ENCODE measurements at regions not wholly inside any gene's neighbourhood (a gene's known extent, or its start where the extent isn't known, plus 50 kb on each side); places are given as distances from the start of the nearest gene placed in this dataset.

GRCh38 chr5:164600274-164600673, 1094.9 kb downstream of the MAT2B start:
- no peaks in the 10 kb centered on the region for H3K27me3 ChIP-seq (ENCODE audit: control insufficient read depth in 1 of 2, insufficient read depth in 1 of 2, low read length in 2 of 2)
- H3K4me3 ChIP-seq (ENCODE audit: insufficient read depth in 1 of 2, low read depth in 1 of 2, low read length in 2 of 2), result no peak overlapping the region
- DNase-seq, result peak; percentile 90
- H3K79me1 ChIP-seq (replicated peaks; ENCODE audit: low read length, poor library complexity, severe bottlenecking), result no peaks in the 10 kb centered on the region
- no peak overlapping the region for H2AK5ac ChIP-seq (ENCODE audit: low read length, severe bottlenecking)
- no peak overlapping the region for H2AFZ ChIP-seq (ENCODE audit: low read depth, low read length)
- no peaks in the 10 kb centered on the region for H3K36me3 ChIP-seq (ENCODE audit: control insufficient read depth in 1 of 2, insufficient read depth in 2 of 2, low read depth in 1 of 2, low read length in 2 of 2)
- no peak overlapping the region for H2BK120ac ChIP-seq (ENCODE audit: low read depth, low read length)
- no peak overlapping the region for H2BK5ac ChIP-seq (ENCODE audit: low read depth, low read length, poor library complexity, severe bottlenecking)
- H3K4ac ChIP-seq (ENCODE audit: low read depth in 1 of 2, low read length in 2 of 2), result no peak overlapping the region
- no peak overlapping the region for H4K91ac ChIP-seq (ENCODE audit: low read length)
- H3K4me2 ChIP-seq (ENCODE audit: low read length, poor library complexity, severe bottlenecking), result no peak overlapping the region
- WGBS, result 0% methylated on average over 1 of the region's 2 CpGs
- no peaks in the 10 kb centered on the region for H3K9me3 ChIP-seq (ENCODE audit: control insufficient read depth, low read length)
- no peak overlapping the region for H3K18ac ChIP-seq (ENCODE audit: low read depth in 1 of 2, low read length in 2 of 2)
- no peak overlapping the region for H4K8ac ChIP-seq (ENCODE audit: low read length)
- peak overlapping the region; percentile 72 for H3K9ac ChIP-seq (ENCODE audit: low read length)
- no peak overlapping the region for H3K27ac ChIP-seq (ENCODE audit: low read length, poor library complexity, severe bottlenecking)
- no peak overlapping the region for H3K14ac ChIP-seq (ENCODE audit: low read length in 2 of 2)
- no peak overlapping the region for H3K23ac ChIP-seq (ENCODE audit: low read length in 2 of 2)
- H2BK12ac ChIP-seq (ENCODE audit: low read length in 2 of 2), result no peak overlapping the region
- H2BK15ac ChIP-seq (ENCODE audit: low read depth, poor library complexity, severe bottlenecking), result no peak overlapping the region
- no peaks in the 10 kb centered on the region for H3K4me1 ChIP-seq (ENCODE audit: control insufficient read depth, insufficient read depth, low read depth, low read length)

- no peak overlapping the region for H2BK120ac ChIP-seq (ENCODE audit: low read depth, low read length)
- H2AK5ac ChIP-seq (ENCODE audit: low read length, severe bottlenecking), result no peak overlapping the region
- no peak overlapping the region for H3K14ac ChIP-seq (ENCODE audit: low read length in 2 of 2)
- H4K91ac ChIP-seq (ENCODE audit: low read length), result peak overlapping the region; percentile 57
- H3K4me3 ChIP-seq (ENCODE audit: insufficient read depth in 1 of 2, low read depth in 1 of 2, low read length in 2 of 2), result no peak overlapping the region
- H3K9me3 ChIP-seq (ENCODE audit: control insufficient read depth, low read length), result no peaks in the 10 kb centered on the region
- H2BK15ac ChIP-seq (ENCODE audit: low read depth, poor library complexity, severe bottlenecking), result peak overlapping the region; percentile 56
- WGBS, result 98% methylated on average over 25 of the region's 31 CpGs
- no peak overlapping the region for H4K8ac ChIP-seq (ENCODE audit: low read length)
- no peak overlapping the region for H3K27ac ChIP-seq (ENCODE audit: low read length, poor library complexity, severe bottlenecking)
- H3K79me1 ChIP-seq (replicated peaks; ENCODE audit: low read length, poor library complexity, severe bottlenecking), result no peaks in the 10 kb centered on the region
- no peaks in the 10 kb centered on the region for H3K36me3 ChIP-seq (ENCODE audit: control insufficient read depth in 1 of 2, insufficient read depth in 2 of 2, low read depth in 1 of 2, low read length in 2 of 2)
- no peak overlapping the region for H3K4me2 ChIP-seq (ENCODE audit: low read length, poor library complexity, severe bottlenecking)
- DNase-seq, result no peak
- no peak overlapping the region for H2BK5ac ChIP-seq (ENCODE audit: low read depth, low read length, poor library complexity, severe bottlenecking)
- no peak overlapping the region for H3K9ac ChIP-seq (ENCODE audit: low read length)
- no peaks in the 10 kb centered on the region for H3K4me1 ChIP-seq (ENCODE audit: control insufficient read depth, insufficient read depth, low read depth, low read length)
- H3K18ac ChIP-seq (ENCODE audit: low read depth in 1 of 2, low read length in 2 of 2), result peak overlapping the region in 1 of 2 experiments; percentile 71
- H3K27me3 ChIP-seq (ENCODE audit: control insufficient read depth in 1 of 2, insufficient read depth in 1 of 2, low read length in 2 of 2), result no peaks in the 10 kb centered on the region
- H3K23ac ChIP-seq (ENCODE audit: low read length in 2 of 2), result no peak overlapping the region
- H2AFZ ChIP-seq (ENCODE audit: low read depth, low read length), result no peak overlapping the region
- peak overlapping the region in 1 of 2 experiments; percentile 71 for H3K4ac ChIP-seq (ENCODE audit: low read depth in 1 of 2, low read length in 2 of 2)
- H2BK12ac ChIP-seq (ENCODE audit: low read length in 2 of 2), result peak overlapping the region in 1 of 2 experiments; percentile 87
These were observed 1095.6 kb downstream of the MAT2B start for GRCh38 chr5:164600929-164601535.

- H2AFZ ChIP-seq (ENCODE audit: low read depth, low read length), result no peak overlapping the region
- H3K27ac ChIP-seq (ENCODE audit: low read length, poor library complexity, severe bottlenecking), result no peak overlapping the region
- H3K36me3 ChIP-seq (ENCODE audit: control insufficient read depth in 1 of 2, insufficient read depth in 2 of 2, low read depth in 1 of 2, low read length in 2 of 2), result no peaks in the 10 kb centered on the region
- no peak overlapping the region for H3K9ac ChIP-seq (ENCODE audit: low read length)
- H3K4ac ChIP-seq (ENCODE audit: low read depth in 1 of 2, low read length in 2 of 2), result no peak overlapping the region
- no peak overlapping the region for H2BK15ac ChIP-seq (ENCODE audit: low read depth, poor library complexity, severe bottlenecking)
- H4K91ac ChIP-seq (ENCODE audit: low read length), result no peak overlapping the region
- no peaks in the 10 kb centered on the region for H3K27me3 ChIP-seq (ENCODE audit: control insufficient read depth in 1 of 2, insufficient read depth in 1 of 2, low read length in 2 of 2)
- H2BK5ac ChIP-seq (ENCODE audit: low read depth, low read length, poor library complexity, severe bottlenecking), result no peak overlapping the region
- H3K79me1 ChIP-seq (replicated peaks; ENCODE audit: low read length, poor library complexity, severe bottlenecking), result no peaks in the 10 kb centered on the region
- no peaks in the 10 kb centered on the region for H3K9me3 ChIP-seq (ENCODE audit: control insufficient read depth, low read length)
- H3K4me1 ChIP-seq (ENCODE audit: control insufficient read depth, insufficient read depth, low read depth, low read length), result no peaks in the 10 kb centered on the region
- no peak overlapping the region for H2BK12ac ChIP-seq (ENCODE audit: low read length in 2 of 2)
- DNase-seq, result no peak
- no peak overlapping the region for H4K8ac ChIP-seq (ENCODE audit: low read length)
- H2AK5ac ChIP-seq (ENCODE audit: low read length, severe bottlenecking), result no peak overlapping the region
- H3K4me2 ChIP-seq (ENCODE audit: low read length, poor library complexity, severe bottlenecking), result no peak overlapping the region
- H3K23ac ChIP-seq (ENCODE audit: low read length in 2 of 2), result no peak overlapping the region
- H3K14ac ChIP-seq (ENCODE audit: low read length in 2 of 2), result no peak overlapping the region
- 96% methylated on average over 4 of the region's 4 CpGs for WGBS
- no peak overlapping the region for H2BK120ac ChIP-seq (ENCODE audit: low read depth, low read length)
- H3K4me3 ChIP-seq (ENCODE audit: insufficient read depth in 1 of 2, low read depth in 1 of 2, low read length in 2 of 2), result no peak overlapping the region
- H3K18ac ChIP-seq (ENCODE audit: low read depth in 1 of 2, low read length in 2 of 2), result no peak overlapping the region
These were observed 1103.1 kb downstream of the MAT2B start for GRCh38 chr5:164608507-164608906.

- H3K14ac ChIP-seq (ENCODE audit: low read length in 2 of 2), result no peak overlapping the region
These were observed 1105.0 kb downstream of the MAT2B start for GRCh38 chr5:164610374-164610773.

More at GRCh38 chr5:164610374-164610773, 1105.0 kb downstream of the MAT2B start:
- no peak overlapping the region for H2BK120ac ChIP-seq (ENCODE audit: low read depth, low read length)
- 100% methylated on average over 1 of the region's 1 CpG for WGBS
- DNase-seq, result no peak
- H2BK12ac ChIP-seq (ENCODE audit: low read length in 2 of 2), result no peak overlapping the region
- no peak overlapping the region for H3K23ac ChIP-seq (ENCODE audit: low read length in 2 of 2)
- no peak overlapping the region for H4K8ac ChIP-seq (ENCODE audit: low read length)
- no peak overlapping the region for H3K9ac ChIP-seq (ENCODE audit: low read length)
- H3K4me1 ChIP-seq (ENCODE audit: control insufficient read depth, insufficient read depth, low read depth, low read length), result no peaks in the 10 kb centered on the region
- H3K4me2 ChIP-seq (ENCODE audit: low read length, poor library complexity, severe bottlenecking), result no peak overlapping the region
- H3K27ac ChIP-seq (ENCODE audit: low read length, poor library complexity, severe bottlenecking), result no peak overlapping the region
- no peak overlapping the region for H2BK15ac ChIP-seq (ENCODE audit: low read depth, poor library complexity, severe bottlenecking)
- no peaks in the 10 kb centered on the region for H3K27me3 ChIP-seq (ENCODE audit: control insufficient read depth in 1 of 2, insufficient read depth in 1 of 2, low read length in 2 of 2)
- no peaks in the 10 kb centered on the region for H3K9me3 ChIP-seq (ENCODE audit: control insufficient read depth, low read length)
- H2AFZ ChIP-seq (ENCODE audit: low read depth, low read length), result no peak overlapping the region
- H3K4ac ChIP-seq (ENCODE audit: low read depth in 1 of 2, low read length in 2 of 2), result no peak overlapping the region
- H3K36me3 ChIP-seq (ENCODE audit: control insufficient read depth in 1 of 2, insufficient read depth in 2 of 2, low read depth in 1 of 2, low read length in 2 of 2), result no peaks in the 10 kb centered on the region
- H3K18ac ChIP-seq (ENCODE audit: low read depth in 1 of 2, low read length in 2 of 2), result no peak overlapping the region
- no peak overlapping the region for H2AK5ac ChIP-seq (ENCODE audit: low read length, severe bottlenecking)
- no peak overlapping the region for H2BK5ac ChIP-seq (ENCODE audit: low read depth, low read length, poor library complexity, severe bottlenecking)
- H3K79me1 ChIP-seq (replicated peaks; ENCODE audit: low read length, poor library complexity, severe bottlenecking), result no peaks in the 10 kb centered on the region
- H3K4me3 ChIP-seq (ENCODE audit: insufficient read depth in 1 of 2, low read depth in 1 of 2, low read length in 2 of 2), result no peak overlapping the region
- no peak overlapping the region for H4K91ac ChIP-seq (ENCODE audit: low read length)
